Liver (tissue), 8 donors: ENCODE measurements at regions not wholly inside any gene's neighbourhood (a gene's known extent, or its start where the extent isn't known, plus 50 kb on each side); places are given as distances from the start of the nearest gene placed in this dataset.

Experiments
- DNase-seq: peaks from one replicate; pipeline ENCODE4 v3.0.0-alpha.2; 2017; ENCODE audit warnings: low spot score
- H3K27ac ChIP-seq, 2 donors: one replicate each; pipeline ENCODE4 v1.7.0; 2013; ENCODE audit warnings: inconsistent platforms in 2 of 2, low read length in 2 of 2, control low read depth in 1 of 2, low read depth in 1 of 2, mild to moderate bottlenecking in 1 of 2
- H3K27me3 ChIP-seq, 4 donors: one replicate each; pipeline versions ENCODE4 v1.6.1 to v1.7.0; 2013; ENCODE audit warnings: low read length in 3 of 4, inconsistent platforms in 1 of 4, mild to moderate bottlenecking in 1 of 4, moderate library complexity in 1 of 4; ENCODE audit not compliant: control insufficient read depth in 4 of 4, insufficient read depth in 4 of 4
- H3K36me3 ChIP-seq, 4 donors: one replicate each; pipeline versions ENCODE4 v1.6.1 to v1.7.0; 2013; ENCODE audit warnings: low read length in 3 of 4, mild to moderate bottlenecking in 3 of 4, low read depth in 1 of 4, moderate library complexity in 1 of 4; ENCODE audit not compliant: control insufficient read depth in 4 of 4, insufficient read depth in 3 of 4
- H3K4me1 ChIP-seq, 4 donors: one replicate each; pipeline versions ENCODE4 v1.6.1 to v1.7.0; 2013; ENCODE audit warnings: low read length in 3 of 4, mild to moderate bottlenecking in 3 of 4, moderate library complexity in 1 of 4; ENCODE audit not compliant: control insufficient read depth in 4 of 4, insufficient read depth in 4 of 4
- H3K4me3 ChIP-seq, 3 donors: one replicate each; pipeline versions ENCODE4 v1.6.1 to v1.7.0; 2013; ENCODE audit warnings: low read length in 3 of 3, control low read depth in 1 of 3, low read depth in 1 of 3, mild to moderate bottlenecking in 1 of 3
- H3K9ac ChIP-seq, 2 donors: one replicate each; pipeline ENCODE4 v1.7.0; 2013; ENCODE audit warnings: low read length in 2 of 2, mild to moderate bottlenecking in 2 of 2, moderate library complexity in 2 of 2, control low read depth in 1 of 2, low read depth in 1 of 2
- H3K9me3 ChIP-seq, 4 donors: one replicate each; pipeline versions ENCODE4 v1.6.1 to v1.7.0; 2013; ENCODE audit warnings: low read length in 3 of 4; ENCODE audit not compliant: control insufficient read depth in 4 of 4
- CTCF ChIP-seq: fragments of 150-350 bp; IDR thresholded peaks from 2 replicates; pipeline ENCODE4 v1.5.1; 2017; ENCODE audit warnings: improper control_type of control experiment, low read depth, low read length; ENCODE audit not compliant: missing input control
- EGR1 ChIP-seq, 2 donors: IDR thresholded peaks; 2 replicates each; pipeline ENCODE4 v1.6.1; 2016 to 2018; ENCODE audit warnings: antibody characterized with exemption in 2 of 2, low read depth in 2 of 2
- FOXA1 ChIP-seq: IDR thresholded peaks from 2 replicates; pipeline ENCODE4 v1.6.1; 2016; ENCODE audit warnings: antibody characterized with exemption
- FOXA2 ChIP-seq: IDR thresholded peaks from 2 replicates; pipeline ENCODE4 v1.6.1; 2016; ENCODE audit warnings: antibody characterized with exemption
- GABPA ChIP-seq, 2 donors: IDR thresholded peaks in 1 of 2; conservative IDR thresholded peaks in 1 of 2; 2 replicates each; pipeline ENCODE4 v1.6.1; 2016; ENCODE audit warnings: antibody characterized with exemption in 2 of 2, mild to moderate bottlenecking in 1 of 2, moderate library complexity in 1 of 2
- HNF4A ChIP-seq, 2 donors: conservative IDR thresholded peaks; 2 replicates each; pipeline ENCODE4 v1.6.1; 2016; ENCODE audit warnings: antibody characterized with exemption in 2 of 2, mild to moderate bottlenecking in 2 of 2
- JUND ChIP-seq, 2 donors: IDR thresholded peaks; 2 replicates each; pipeline ENCODE4 v1.6.1; 2016; ENCODE audit warnings: antibody characterized with exemption in 2 of 2
- MAX ChIP-seq: IDR thresholded peaks from 2 replicates; pipeline ENCODE4 v1.6.1; 2016; ENCODE audit warnings: antibody characterized with exemption
- NR2F2 ChIP-seq: IDR thresholded peaks from 2 replicates; pipeline ENCODE4 v1.6.1; 2016; ENCODE audit warnings: antibody characterized with exemption
- RAD21 ChIP-seq, 2 donors: IDR thresholded peaks; 2 replicates each; pipeline ENCODE4 v1.6.1; 2016; ENCODE audit warnings: antibody characterized with exemption in 2 of 2, mild to moderate bottlenecking in 2 of 2
- REST ChIP-seq: IDR thresholded peaks from 2 replicates; pipeline ENCODE4 v1.6.1; 2016; ENCODE audit warnings: antibody characterized with exemption, mild to moderate bottlenecking
- RXRA ChIP-seq, 2 donors: IDR thresholded peaks; 2 replicates each; pipeline ENCODE4 v1.6.1; 2017 to 2018; ENCODE audit warnings: antibody characterized with exemption in 2 of 2, mild to moderate bottlenecking in 1 of 2
- SP1 ChIP-seq: IDR thresholded peaks from 2 replicates; pipeline ENCODE4 v1.6.1; 2018; ENCODE audit warnings: antibody characterized with exemption, mild to moderate bottlenecking
- TAF1 ChIP-seq: conservative IDR thresholded peaks from 2 replicates; pipeline ENCODE4 v1.6.1; 2016; ENCODE audit warnings: antibody characterized with exemption, mild to moderate bottlenecking
- YY1 ChIP-seq: IDR thresholded peaks from 2 replicates; pipeline ENCODE4 v1.6.1; 2016; ENCODE audit warnings: antibody characterized with exemption, mild to moderate bottlenecking
- WGBS: extraction: QIAGEN DNeasy Blood & Tissue Kit; methylation state at CpG from one replicate; pipeline ENCODE4 v1.1.7; 2013; 5-methylcytosine and 5-hydroxymethylcytosine counted together
- TF ChIP-seq, protein P1 (sequence below): IDR thresholded peaks from 2 replicates; pipeline ENCODE4 v1.6.1; 2016; ENCODE audit warnings: antibody characterized with exemption
- TF ChIP-seq, protein P2 (sequence below): IDR thresholded peaks from 2 replicates; pipeline ENCODE4 v1.6.1; 2016; ENCODE audit warnings: antibody characterized with exemption
- donor health status: healthy.
- donor health status: healthy.
- donor health status: healthy.
- donor health status: healthy.
- donor health status: healthy.

DNA sequence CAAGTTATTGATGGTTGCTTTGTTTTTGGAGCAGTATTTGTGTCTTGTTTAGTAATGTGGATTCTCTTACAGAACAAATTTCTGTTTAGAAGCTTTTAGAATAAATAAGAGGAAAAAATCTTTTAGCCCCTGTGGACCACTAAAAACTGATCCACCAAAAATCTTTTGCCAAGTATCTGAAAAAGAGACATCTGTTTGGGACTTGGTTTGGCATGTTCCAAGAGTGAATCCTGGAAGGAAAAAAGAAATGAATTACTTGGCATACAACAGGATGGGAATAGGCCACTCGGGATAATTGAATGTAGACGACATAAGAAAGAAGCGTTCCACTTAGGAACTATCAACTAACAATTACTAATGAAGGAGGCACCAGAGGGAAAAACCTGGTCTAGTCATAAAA is 1350.1 kb upstream of the C9orf72 start:
- 55% methylated on average over 3 of the region's 3 CpGs for WGBS
- no peak for DNase-seq
- Histone ChIP-seq H3K9ac (no peak overlapping the region), H3K9me3 (no peaks in the 10 kb centered on the region), H3K4me1 (no peaks in the 10 kb centered on the region), H3K4me3 (no peak overlapping the region), H3K27ac (no peak overlapping the region), H3K36me3 (no peaks in the 10 kb centered on the region), H3K27me3 (no peaks in the 10 kb centered on the region)
- TF ChIP-seq HNF4A (conservative IDR thresholded peaks at IDR 0.05): no peak
- no peak for TF ChIP-seq GABPA (IDR thresholded peaks at IDR 0.05 in 1 of 2, conservative IDR thresholded peaks at IDR 0.05 in 1 of 2)
- no peak for TF ChIP-seq EGR1 (IDR thresholded peaks at IDR 0.05; ENCODE audit: low read depth in 2 of 2)
- no peak for TF ChIP-seq REST
- TF ChIP-seq JUND (IDR thresholded peaks at IDR 0.05): no peak
- no peak for TF ChIP-seq CTCF
- TF ChIP-seq, protein P1, sequence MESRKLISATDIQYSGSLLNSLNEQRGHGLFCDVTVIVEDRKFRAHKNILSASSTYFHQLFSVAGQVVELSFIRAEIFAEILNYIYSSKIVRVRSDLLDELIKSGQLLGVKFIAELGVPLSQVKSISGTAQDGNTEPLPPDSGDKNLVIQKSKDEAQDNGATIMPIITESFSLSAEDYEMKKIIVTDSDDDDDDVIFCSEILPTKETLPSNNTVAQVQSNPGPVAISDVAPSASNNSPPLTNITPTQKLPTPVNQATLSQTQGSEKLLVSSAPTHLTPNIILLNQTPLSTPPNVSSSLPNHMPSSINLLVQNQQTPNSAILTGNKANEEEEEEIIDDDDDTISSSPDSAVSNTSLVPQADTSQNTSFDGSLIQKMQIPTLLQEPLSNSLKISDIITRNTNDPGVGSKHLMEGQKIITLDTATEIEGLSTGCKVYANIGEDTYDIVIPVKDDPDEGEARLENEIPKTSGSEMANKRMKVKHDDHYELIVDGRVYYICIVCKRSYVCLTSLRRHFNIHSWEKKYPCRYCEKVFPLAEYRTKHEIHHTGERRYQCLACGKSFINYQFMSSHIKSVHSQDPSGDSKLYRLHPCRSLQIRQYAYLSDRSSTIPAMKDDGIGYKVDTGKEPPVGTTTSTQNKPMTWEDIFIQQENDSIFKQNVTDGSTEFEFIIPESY: no peak
- no peak for TF ChIP-seq RAD21 (IDR thresholded peaks at IDR 0.05)
- TF ChIP-seq FOXA2: no peak
- no peak for TF ChIP-seq RXRA (IDR thresholded peaks at IDR 0.05)
- no peak for TF ChIP-seq SP1
- no peak for TF ChIP-seq YY1
- no peak for TF ChIP-seq NR2F2
- no peak for TF ChIP-seq TAF1
- TF ChIP-seq MAX: no peak

DNA sequence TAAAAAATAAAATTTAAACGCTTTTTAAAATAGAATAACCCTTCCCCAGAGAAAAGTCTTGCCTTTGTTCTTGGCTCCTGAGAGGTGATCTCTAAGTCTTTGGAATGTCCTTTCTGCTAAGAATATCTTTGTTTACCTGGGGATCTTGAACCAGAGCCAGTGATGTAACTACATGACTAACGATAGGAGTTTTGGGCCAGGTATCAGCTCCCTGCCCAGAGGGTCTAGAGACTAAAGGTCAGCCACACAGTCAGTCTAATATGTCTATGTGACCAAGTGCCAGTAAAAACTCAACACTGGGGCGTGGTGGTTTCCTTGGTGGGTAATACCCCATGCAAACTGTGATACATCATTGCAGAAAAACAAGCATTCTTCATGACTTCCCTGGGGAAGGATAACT is 1351.9 kb upstream of the C9orf72 start:
- Histone ChIP-seq H3K4me3 (no peak overlapping the region), H3K27me3 (no peaks in the 10 kb centered on the region), H3K36me3 (no peaks in the 10 kb centered on the region), H3K9ac (no peak overlapping the region), H3K4me1 (no peaks in the 10 kb centered on the region), H3K9me3 (no peaks in the 10 kb centered on the region), H3K27ac (no peak overlapping the region)
- TF ChIP-seq MAX: no peak
- TF ChIP-seq RXRA (IDR thresholded peaks at IDR 0.05): no peak
- no peak for TF ChIP-seq JUND (IDR thresholded peaks at IDR 0.05)
- TF ChIP-seq YY1: no peak
- TF ChIP-seq, protein P1: no peak
- no peak for TF ChIP-seq GABPA (IDR thresholded peaks at IDR 0.05 in 1 of 2, conservative IDR thresholded peaks at IDR 0.05 in 1 of 2)
- no peak for TF ChIP-seq FOXA1
- no peak for TF ChIP-seq TAF1
- TF ChIP-seq, protein P2, sequence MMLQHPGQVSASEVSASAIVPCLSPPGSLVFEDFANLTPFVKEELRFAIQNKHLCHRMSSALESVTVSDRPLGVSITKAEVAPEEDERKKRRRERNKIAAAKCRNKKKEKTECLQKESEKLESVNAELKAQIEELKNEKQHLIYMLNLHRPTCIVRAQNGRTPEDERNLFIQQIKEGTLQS: no peak
- TF ChIP-seq HNF4A (conservative IDR thresholded peaks at IDR 0.05): no peak
- TF ChIP-seq SP1: no peak
- TF ChIP-seq EGR1 (IDR thresholded peaks at IDR 0.05; ENCODE audit: low read depth in 2 of 2): no peak
- no peak for TF ChIP-seq RAD21 (IDR thresholded peaks at IDR 0.05)
- TF ChIP-seq FOXA2: no peak
- TF ChIP-seq NR2F2: no peak
- DNase-seq: no peak
- 64% methylated on average over 3 of the region's 3 CpGs for WGBS
